GM23338 (cell line): ENCODE measurements at regions not wholly inside any gene's neighbourhood (a gene's known extent, or its start where the extent isn't known, plus 50 kb on each side); places are given as distances from the start of the nearest gene placed in this dataset.

Experiments
- ATAC-seq: fragments of 200-7000 bp; cut with Tn5 transposase; 3 replicates; pipeline ENCODE4 v1.9.1; 2020
- DNase-seq: peaks from one replicate; pipeline ENCODE4 v3.0.0-alpha.2; 2015; ENCODE audit warnings: low spot score
- H2AFZ ChIP-seq: fragments of 200-600 bp; sonication (generic); 2 replicates; pipeline ENCODE4 v1.8.0; 2016; ENCODE audit warnings: antibody characterized with exemption, mild to moderate bottlenecking, moderate library complexity
- H3F3A ChIP-seq: fragments of 200-600 bp; sonication (generic); replicated peaks from 2 replicates; pipeline ENCODE4 v1.8.0; 2017; ENCODE audit warnings: antibody characterized with exemption, mixed run types, low read depth
- H3K27ac ChIP-seq: fragments of 200-600 bp; sonication (generic); 2 replicates; pipeline ENCODE4 v1.6.1; 2016; ENCODE audit warnings: low read depth
- H3K27me3 ChIP-seq: fragments of 200-600 bp; sonication (generic); 2 replicates; pipeline ENCODE4 v1.8.0; 2016; ENCODE audit warnings: mild to moderate bottlenecking, mixed run types, moderate library complexity; ENCODE audit not compliant: insufficient read depth
- H3K36me3 ChIP-seq: fragments of 200-600 bp; sonication (generic); 2 replicates; pipeline ENCODE4 v1.8.0; 2016; ENCODE audit warnings: mild to moderate bottlenecking; ENCODE audit not compliant: insufficient read depth
- H3K4me1 ChIP-seq: fragments of 200-600 bp; sonication (generic); 2 replicates; pipeline ENCODE4 v1.8.0; 2016; ENCODE audit warnings: mild to moderate bottlenecking, moderate library complexity; ENCODE audit not compliant: insufficient read depth
- H3K4me2 ChIP-seq: fragments of 200-600 bp; sonication (generic); 2 replicates; pipeline ENCODE4 v1.7.1; 2017; ENCODE audit warnings: mixed run types
- H3K4me3 ChIP-seq: fragments of 200-600 bp; sonication (generic); 2 replicates; pipeline ENCODE4 v1.6.1; 2016; ENCODE audit warnings: mixed run types
- H3K79me2 ChIP-seq: fragments of 200-600 bp; sonication (generic); replicated peaks from 2 replicates; pipeline ENCODE4 v1.8.0; 2017; ENCODE audit warnings: mild to moderate bottlenecking; ENCODE audit not compliant: insufficient read depth
- H3K9me2 ChIP-seq: fragments of 200-600 bp; sonication (generic); 2 replicates; pipeline ENCODE4 v1.8.0; 2017; ENCODE audit not compliant: insufficient read depth
- H4K20me1 ChIP-seq: fragments of 200-600 bp; sonication (generic); replicated peaks from 2 replicates; pipeline ENCODE4 v1.8.0; 2017; ENCODE audit warnings: mild to moderate bottlenecking; ENCODE audit not compliant: insufficient read depth
- H3K27ac Mint-ChIP-seq: 2 replicates; pipeline ENCODE4 v1.8.0; 2020; ENCODE audit warnings: inconsistent platforms, mild to moderate bottlenecking, moderate library complexity, mixed read lengths
- H3K27me3 Mint-ChIP-seq: 3 replicates; pipeline ENCODE4 v1.8.0; 2022; ENCODE audit warnings: low read depth, mild to moderate bottlenecking, moderate library complexity, mixed read lengths, inconsistent platforms; ENCODE audit not compliant: insufficient read depth, poor library complexity
- H3K36me3 Mint-ChIP-seq: 3 replicates; pipeline ENCODE4 v1.8.0; 2021; ENCODE audit warnings: low read depth, mild to moderate bottlenecking, inconsistent platforms, moderate library complexity, mixed read lengths
- H3K4me1 Mint-ChIP-seq: 3 replicates; pipeline ENCODE4 v1.8.0; 2020; ENCODE audit warnings: mild to moderate bottlenecking, inconsistent platforms, mixed read lengths
- H3K4me3 Mint-ChIP-seq: 3 replicates; pipeline ENCODE4 v1.8.0; 2021; ENCODE audit warnings: moderate library complexity, mild to moderate bottlenecking, inconsistent platforms, mixed read lengths
- H3K9me3 Mint-ChIP-seq: 3 replicates; pipeline ENCODE4 v1.8.0; 2020; ENCODE audit warnings: moderate library complexity, mild to moderate bottlenecking, inconsistent platforms, mixed read lengths
- CTCF ChIP-seq, 2 experiments: fragments of 200-600 bp in 1 of 2; sonication (generic) in 1 of 2; conservative IDR thresholded peaks; 2 replicates each; pipeline versions ENCODE4 v1.5.1 to v1.6.1; 2016 to 2017; ENCODE audit warnings: antibody characterized with exemption in 2 of 2, low read depth in 2 of 2, mild to moderate bottlenecking in 2 of 2, moderate library complexity in 1 of 2
- EZH2 ChIP-seq: fragments of 200-600 bp; sonication (generic); IDR thresholded peaks from one replicate; pipeline ENCODE4 v1.8.0; 2017; ENCODE audit warnings: antibody characterized with exemption, mild to moderate bottlenecking, low read depth; ENCODE audit not compliant: unreplicated experiment
- EZH2phosphoT487 ChIP-seq: fragments of 200-600 bp; sonication (generic); IDR thresholded peaks from one replicate; pipeline ENCODE4 v1.8.1; 2018; ENCODE audit warnings: antibody characterized with exemption; ENCODE audit not compliant: unreplicated experiment
- JUNB ChIP-seq: IDR thresholded peaks from one replicate; pipeline ENCODE4 v1.6.1; 2016; ENCODE audit warnings: antibody characterized with exemption; ENCODE audit not compliant: unreplicated experiment
- NANOG ChIP-seq: IDR thresholded peaks from 2 replicates; pipeline ENCODE4 v1.6.1; 2016; ENCODE audit warnings: antibody characterized with exemption, borderline replicate concordance
- POLR2AphosphoS5 ChIP-seq: IDR thresholded peaks from 2 replicates; pipeline ENCODE4 v1.6.1; 2016; ENCODE audit warnings: antibody characterized with exemption, low read depth
- STAT1 ChIP-seq: IDR thresholded peaks from one replicate; pipeline ENCODE4 v1.6.1; 2016; ENCODE audit warnings: antibody characterized with exemption; ENCODE audit not compliant: unreplicated experiment
- ZNF114 ChIP-seq: fragments of 250-450 bp; sonication (Bioruptor Pico); IDR thresholded peaks from 2 replicates; pipeline ENCODE4 v1.5.0; 2020; ENCODE audit warnings: mild to moderate bottlenecking, moderate library complexity
- TF ChIP-seq, protein P1 (sequence below): fragments of 250-450 bp; sonication (Bioruptor Pico); IDR thresholded peaks from 2 replicates; pipeline ENCODE4 v1.5.0; 2020; ENCODE audit warnings: mild to moderate bottlenecking, moderate library complexity
- TF ChIP-seq, protein P2 (sequence below): IDR thresholded peaks from 2 replicates; pipeline ENCODE4 v1.6.1; 2016; ENCODE audit warnings: antibody characterized with exemption

DNA sequence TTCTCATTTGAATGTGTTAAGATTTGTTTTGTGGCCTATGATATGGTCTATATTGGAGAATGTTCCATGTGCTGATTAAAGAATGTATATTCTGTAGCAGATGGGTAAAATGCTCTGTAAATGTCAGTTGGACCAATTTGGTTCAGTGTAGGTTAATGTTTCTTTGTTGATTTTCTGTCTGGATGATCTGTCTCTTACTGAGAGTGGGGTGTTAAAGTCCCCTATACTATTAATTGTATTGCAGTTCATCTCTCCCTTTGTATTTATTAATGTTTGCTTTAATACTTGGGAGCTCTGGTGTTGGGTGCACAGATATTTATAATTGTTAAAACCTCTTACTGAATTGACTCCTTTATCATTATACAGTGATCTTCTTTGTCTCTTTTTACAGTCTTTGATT, 584.5 kb downstream of the NUF2 start (continued):
- TF ChIP-seq, protein P1, sequence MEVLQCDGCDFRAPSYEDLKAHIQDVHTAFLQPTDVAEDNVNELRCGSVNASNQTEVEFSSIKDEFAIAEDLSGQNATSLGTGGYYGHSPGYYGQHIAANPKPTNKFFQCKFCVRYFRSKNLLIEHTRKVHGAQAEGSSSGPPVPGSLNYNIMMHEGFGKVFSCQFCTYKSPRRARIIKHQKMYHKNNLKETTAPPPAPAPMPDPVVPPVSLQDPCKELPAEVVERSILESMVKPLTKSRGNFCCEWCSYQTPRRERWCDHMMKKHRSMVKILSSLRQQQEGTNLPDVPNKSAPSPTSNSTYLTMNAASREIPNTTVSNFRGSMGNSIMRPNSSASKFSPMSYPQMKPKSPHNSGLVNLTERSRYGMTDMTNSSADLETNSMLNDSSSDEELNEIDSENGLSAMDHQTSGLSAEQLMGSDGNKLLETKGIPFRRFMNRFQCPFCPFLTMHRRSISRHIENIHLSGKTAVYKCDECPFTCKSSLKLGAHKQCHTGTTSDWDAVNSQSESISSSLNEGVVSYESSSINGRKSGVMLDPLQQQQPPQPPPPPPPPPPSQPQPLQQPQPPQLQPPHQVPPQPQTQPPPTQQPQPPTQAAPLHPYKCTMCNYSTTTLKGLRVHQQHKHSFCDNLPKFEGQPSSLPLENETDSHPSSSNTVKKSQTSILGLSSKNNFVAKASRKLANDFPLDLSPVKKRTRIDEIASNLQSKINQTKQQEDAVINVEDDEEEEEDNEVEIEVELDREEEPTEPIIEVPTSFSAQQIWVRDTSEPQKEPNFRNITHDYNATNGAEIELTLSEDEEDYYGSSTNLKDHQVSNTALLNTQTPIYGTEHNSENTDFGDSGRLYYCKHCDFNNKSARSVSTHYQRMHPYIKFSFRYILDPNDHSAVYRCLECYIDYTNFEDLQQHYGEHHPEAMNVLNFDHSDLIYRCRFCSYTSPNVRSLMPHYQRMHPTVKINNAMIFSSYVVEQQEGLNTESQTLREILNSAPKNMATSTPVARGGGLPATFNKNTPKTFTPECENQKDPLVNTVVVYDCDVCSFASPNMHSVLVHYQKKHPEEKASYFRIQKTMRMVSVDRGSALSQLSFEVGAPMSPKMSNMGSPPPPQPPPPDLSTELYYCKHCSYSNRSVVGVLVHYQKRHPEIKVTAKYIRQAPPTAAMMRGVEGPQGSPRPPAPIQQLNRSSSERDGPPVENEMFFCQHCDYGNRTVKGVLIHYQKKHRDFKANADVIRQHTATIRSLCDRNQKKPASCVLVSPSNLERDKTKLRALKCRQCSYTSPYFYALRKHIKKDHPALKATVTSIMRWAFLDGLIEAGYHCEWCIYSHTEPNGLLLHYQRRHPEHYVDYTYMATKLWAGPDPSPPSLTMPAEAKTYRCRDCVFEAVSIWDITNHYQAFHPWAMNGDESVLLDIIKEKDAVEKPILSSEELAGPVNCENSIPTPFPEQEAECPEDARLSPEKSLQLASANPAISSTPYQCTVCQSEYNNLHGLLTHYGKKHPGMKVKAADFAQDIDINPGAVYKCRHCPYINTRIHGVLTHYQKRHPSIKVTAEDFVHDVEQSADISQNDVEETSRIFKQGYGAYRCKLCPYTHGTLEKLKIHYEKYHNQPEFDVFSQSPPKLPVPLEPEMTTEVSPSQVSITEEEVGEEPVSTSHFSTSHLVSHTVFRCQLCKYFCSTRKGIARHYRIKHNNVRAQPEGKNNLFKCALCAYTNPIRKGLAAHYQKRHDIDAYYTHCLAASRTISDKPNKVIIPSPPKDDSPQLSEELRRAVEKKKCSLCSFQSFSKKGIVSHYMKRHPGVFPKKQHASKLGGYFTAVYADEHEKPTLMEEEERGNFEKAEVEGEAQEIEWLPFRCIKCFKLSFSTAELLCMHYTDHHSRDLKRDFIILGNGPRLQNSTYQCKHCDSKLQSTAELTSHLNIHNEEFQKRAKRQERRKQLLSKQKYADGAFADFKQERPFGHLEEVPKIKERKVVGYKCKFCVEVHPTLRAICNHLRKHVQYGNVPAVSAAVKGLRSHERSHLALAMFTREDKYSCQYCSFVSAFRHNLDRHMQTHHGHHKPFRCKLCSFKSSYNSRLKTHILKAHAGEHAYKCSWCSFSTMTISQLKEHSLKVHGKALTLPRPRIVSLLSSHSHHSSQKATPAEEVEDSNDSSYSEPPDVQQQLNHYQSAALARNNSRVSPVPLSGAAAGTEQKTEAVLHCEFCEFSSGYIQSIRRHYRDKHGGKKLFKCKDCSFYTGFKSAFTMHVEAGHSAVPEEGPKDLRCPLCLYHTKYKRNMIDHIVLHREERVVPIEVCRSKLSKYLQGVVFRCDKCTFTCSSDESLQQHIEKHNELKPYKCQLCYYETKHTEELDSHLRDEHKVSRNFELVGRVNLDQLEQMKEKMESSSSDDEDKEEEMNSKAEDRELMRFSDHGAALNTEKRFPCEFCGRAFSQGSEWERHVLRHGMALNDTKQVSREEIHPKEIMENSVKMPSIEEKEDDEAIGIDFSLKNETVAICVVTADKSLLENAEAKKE (CRISPR knock-in tag): no peak
- TF ChIP-seq JUNB (no peak), EZH2 (no peak), EZH2phosphoT487 (no peak), STAT1 (no peak), ZNF114 (no peak)

DNA sequence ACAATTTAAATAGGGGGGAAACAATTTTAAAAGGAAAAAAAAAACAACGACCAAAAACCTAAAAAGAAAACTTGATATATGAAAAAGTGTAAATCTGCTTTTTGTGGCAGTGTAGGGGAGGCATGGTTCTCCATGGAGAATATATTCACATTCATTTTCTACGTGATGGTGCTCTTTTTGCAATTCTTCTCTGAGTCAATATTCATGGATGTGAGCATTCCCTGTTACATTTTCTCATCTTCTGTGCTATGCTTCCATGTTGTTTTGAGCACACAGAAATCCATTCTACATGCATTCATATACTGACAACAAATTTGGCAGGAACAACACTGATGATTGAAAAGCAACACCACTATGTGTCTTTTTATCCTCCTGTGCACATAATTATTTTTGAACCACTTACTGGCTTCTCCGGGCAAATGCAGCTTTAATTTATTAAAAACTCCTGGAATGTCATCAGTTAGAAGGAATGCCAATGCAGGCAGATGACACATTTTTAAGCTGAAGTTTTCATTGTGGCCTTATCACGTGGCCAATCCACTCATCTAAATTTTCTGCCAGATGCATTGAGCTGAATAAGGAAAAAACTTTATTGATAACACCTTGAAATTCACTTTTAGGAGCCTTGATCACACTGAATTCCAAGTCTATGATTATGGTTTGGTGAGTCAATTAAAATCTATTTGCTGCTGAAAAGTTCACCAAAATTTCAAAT, 590.6 kb downstream of the NUF2 start:
- Mint-ChIP-seq H3K27me3 (peaks cover 3% of the 10 kb centered on the region), H3K36me3 (no peaks in the 10 kb centered on the region), H3K9me3 (peaks cover 8% of the 10 kb centered on the region; the same call in 2 of the 3 replicates), H3K4me3 (no peak overlapping the region), H3K4me1 (peaks cover 3% of the 10 kb centered on the region; the same call in 2 of the 3 replicates), H3K27ac (no peak overlapping the region)
- ATAC-seq (no peak), DNase-seq (no peak)
- Histone ChIP-seq H3K4me2 (no peak overlapping the region), H3K36me3 (no peaks in the 10 kb centered on the region), H3K27ac (no peak overlapping the region), H3K4me1 (no peaks in the 10 kb centered on the region), H3K27me3 (no peaks in the 10 kb centered on the region), H4K20me1 (no peaks in the 10 kb centered on the region), H3K4me3 (no peak overlapping the region), H3F3A (no peaks in the 10 kb centered on the region), H3K9me2 (peaks cover 4% of the 10 kb centered on the region), H2AFZ (no peak overlapping the region), H3K79me2 (no peaks in the 10 kb centered on the region)
- TF ChIP-seq STAT1 (no peak), NANOG (no peak), ZNF114 (no peak), CTCF (conservative IDR thresholded peaks at IDR 0.05; ENCODE audit: low read depth in 2 of 2) (no peak), JUNB (no peak), POLR2AphosphoS5 (no peak)
- TF ChIP-seq, protein P2, sequence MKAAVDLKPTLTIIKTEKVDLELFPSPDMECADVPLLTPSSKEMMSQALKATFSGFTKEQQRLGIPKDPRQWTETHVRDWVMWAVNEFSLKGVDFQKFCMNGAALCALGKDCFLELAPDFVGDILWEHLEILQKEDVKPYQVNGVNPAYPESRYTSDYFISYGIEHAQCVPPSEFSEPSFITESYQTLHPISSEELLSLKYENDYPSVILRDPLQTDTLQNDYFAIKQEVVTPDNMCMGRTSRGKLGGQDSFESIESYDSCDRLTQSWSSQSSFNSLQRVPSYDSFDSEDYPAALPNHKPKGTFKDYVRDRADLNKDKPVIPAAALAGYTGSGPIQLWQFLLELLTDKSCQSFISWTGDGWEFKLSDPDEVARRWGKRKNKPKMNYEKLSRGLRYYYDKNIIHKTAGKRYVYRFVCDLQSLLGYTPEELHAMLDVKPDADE: no peak
